ENCODE measurements at regions not wholly inside any gene's neighbourhood (a gene's known extent, or its start where the extent isn't known, plus 50 kb on each side); places are given as distances from the start of the nearest gene placed in this dataset.

DNA sequence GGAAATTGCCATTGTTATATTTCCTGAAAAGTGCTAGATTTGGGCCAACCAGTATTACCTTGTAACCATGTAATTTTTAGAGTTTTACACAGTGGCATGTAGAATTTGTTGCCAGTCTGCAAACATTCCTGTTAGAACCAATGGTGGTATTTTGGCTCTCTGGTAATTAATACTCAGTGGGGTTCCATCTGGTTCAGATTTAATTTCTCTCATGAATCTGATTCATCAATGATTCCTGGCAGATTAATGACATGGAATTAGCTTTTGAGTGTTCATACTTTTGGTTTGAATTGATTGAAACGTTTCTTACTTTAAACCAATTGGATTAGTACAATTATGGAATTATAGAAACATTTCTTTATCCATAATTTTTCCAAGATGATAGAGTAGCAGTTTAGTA lies 93.2 kb downstream of the MC4R start:
- TF ChIP-seq E2F4 (IDR thresholded peaks at IDR 0.05; ENCODE audit: low read depth, low read length) (no peak), PRDM15 (CRISPR knock-in tag; IDR thresholded peaks at IDR 0.05) (no peak), STAT1 (conservative IDR thresholded peaks at IDR 0.05) (no peak), POLR2A (IDR thresholded peaks at IDR 0.05; ENCODE audit: low read depth, low read length) (no peak), POLR2AphosphoS5 (IDR thresholded peaks at IDR 0.05; ENCODE audit: low read length) (no peak), RFX5 (IDR thresholded peaks at IDR 0.05; ENCODE audit: low read depth, low read length) (no peak), MYB (IDR thresholded peaks at IDR 0.05; ENCODE audit: borderline replicate concordance, low read depth, low read length) (no peak), POLR2AphosphoS2 (IDR thresholded peaks at IDR 0.05; ENCODE audit: low read depth, low read length) (no peak), JUND (IDR thresholded peaks at IDR 0.05; ENCODE audit: low read depth, low read length) (no peak), CHD2 (IDR thresholded peaks at IDR 0.05; ENCODE audit: borderline replicate concordance, low read depth, low read length) (no peak), NR2C2 (IDR thresholded peaks at IDR 0.05; ENCODE audit: borderline replicate concordance, control insufficient read depth, insufficient read length, low read depth) (no peak)
- TF ChIP-seq, protein P1, sequence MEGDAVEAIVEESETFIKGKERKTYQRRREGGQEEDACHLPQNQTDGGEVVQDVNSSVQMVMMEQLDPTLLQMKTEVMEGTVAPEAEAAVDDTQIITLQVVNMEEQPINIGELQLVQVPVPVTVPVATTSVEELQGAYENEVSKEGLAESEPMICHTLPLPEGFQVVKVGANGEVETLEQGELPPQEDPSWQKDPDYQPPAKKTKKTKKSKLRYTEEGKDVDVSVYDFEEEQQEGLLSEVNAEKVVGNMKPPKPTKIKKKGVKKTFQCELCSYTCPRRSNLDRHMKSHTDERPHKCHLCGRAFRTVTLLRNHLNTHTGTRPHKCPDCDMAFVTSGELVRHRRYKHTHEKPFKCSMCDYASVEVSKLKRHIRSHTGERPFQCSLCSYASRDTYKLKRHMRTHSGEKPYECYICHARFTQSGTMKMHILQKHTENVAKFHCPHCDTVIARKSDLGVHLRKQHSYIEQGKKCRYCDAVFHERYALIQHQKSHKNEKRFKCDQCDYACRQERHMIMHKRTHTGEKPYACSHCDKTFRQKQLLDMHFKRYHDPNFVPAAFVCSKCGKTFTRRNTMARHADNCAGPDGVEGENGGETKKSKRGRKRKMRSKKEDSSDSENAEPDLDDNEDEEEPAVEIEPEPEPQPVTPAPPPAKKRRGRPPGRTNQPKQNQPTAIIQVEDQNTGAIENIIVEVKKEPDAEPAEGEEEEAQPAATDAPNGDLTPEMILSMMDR (IDR thresholded peaks at IDR 0.05 in 2 of 3, conservative IDR thresholded peaks at IDR 0.05 in 1 of 3; ENCODE audit: control insufficient read depth in 2 of 3, extremely low read depth in 1 of 3, insufficient read depth in 1 of 3, low read depth in 3 of 3, low read length in 3 of 3): no peak
- TF ChIP-seq, protein P2, sequence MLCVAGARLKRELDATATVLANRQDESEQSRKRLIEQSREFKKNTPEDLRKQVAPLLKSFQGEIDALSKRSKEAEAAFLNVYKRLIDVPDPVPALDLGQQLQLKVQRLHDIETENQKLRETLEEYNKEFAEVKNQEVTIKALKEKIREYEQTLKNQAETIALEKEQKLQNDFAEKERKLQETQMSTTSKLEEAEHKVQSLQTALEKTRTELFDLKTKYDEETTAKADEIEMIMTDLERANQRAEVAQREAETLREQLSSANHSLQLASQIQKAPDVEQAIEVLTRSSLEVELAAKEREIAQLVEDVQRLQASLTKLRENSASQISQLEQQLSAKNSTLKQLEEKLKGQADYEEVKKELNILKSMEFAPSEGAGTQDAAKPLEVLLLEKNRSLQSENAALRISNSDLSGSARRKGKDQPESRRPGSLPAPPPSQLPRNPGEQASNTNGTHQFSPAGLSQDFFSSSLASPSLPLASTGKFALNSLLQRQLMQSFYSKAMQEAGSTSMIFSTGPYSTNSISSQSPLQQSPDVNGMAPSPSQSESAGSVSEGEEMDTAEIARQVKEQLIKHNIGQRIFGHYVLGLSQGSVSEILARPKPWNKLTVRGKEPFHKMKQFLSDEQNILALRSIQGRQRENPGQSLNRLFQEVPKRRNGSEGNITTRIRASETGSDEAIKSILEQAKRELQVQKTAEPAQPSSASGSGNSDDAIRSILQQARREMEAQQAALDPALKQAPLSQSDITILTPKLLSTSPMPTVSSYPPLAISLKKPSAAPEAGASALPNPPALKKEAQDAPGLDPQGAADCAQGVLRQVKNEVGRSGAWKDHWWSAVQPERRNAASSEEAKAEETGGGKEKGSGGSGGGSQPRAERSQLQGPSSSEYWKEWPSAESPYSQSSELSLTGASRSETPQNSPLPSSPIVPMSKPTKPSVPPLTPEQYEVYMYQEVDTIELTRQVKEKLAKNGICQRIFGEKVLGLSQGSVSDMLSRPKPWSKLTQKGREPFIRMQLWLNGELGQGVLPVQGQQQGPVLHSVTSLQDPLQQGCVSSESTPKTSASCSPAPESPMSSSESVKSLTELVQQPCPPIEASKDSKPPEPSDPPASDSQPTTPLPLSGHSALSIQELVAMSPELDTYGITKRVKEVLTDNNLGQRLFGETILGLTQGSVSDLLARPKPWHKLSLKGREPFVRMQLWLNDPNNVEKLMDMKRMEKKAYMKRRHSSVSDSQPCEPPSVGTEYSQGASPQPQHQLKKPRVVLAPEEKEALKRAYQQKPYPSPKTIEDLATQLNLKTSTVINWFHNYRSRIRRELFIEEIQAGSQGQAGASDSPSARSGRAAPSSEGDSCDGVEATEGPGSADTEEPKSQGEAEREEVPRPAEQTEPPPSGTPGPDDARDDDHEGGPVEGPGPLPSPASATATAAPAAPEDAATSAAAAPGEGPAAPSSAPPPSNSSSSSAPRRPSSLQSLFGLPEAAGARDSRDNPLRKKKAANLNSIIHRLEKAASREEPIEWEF (IDR thresholded peaks at IDR 0.05; ENCODE audit: insufficient replicate concordance, low read depth, low read length): no peak
- TF ChIP-seq, protein P3, sequence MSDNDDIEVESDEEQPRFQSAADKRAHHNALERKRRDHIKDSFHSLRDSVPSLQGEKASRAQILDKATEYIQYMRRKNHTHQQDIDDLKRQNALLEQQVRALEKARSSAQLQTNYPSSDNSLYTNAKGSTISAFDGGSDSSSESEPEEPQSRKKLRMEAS (IDR thresholded peaks at IDR 0.05; ENCODE audit: low read depth, low read length): no peak

Data from GM12878 (cell line).